ENCODE measurements at regions not wholly inside any gene's neighbourhood (a gene's known extent, or its start where the extent isn't known, plus 50 kb on each side); places are given as distances from the start of the nearest gene placed in this dataset.

DNA sequence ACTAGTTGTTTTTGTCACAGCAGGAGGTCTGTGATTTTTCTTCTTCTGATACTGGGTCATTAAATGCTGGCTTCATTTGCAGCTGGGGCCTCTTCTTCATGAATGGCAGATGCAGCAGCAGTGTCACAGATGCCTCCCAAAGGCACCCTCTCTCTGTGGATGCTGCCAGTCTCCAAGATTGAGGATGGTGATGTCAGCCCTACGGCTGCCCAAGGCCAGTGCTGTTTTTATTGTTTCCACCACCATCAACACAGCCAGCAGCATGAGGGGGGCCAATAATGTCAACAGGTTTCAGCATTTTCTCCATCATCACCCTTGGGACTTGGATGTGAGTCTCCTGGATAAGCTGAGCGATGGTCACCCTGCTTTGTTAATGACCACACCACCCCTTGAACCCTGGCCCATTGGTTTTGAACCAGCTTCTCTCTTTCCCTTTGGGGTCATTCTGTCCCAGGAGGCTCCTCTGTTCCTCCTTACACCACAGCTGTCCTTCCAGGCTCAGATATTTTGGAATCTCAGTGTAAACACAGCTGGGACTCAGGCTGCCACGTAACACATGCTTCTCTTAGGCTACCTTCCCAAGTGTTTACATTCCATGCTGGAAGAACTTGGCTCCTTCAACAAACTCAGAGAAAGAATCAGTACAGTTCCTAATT lies 151.7 kb upstream of the DDHD1 start:
- H3K27me3 ChIP-seq (ENCODE audit: control insufficient read depth, insufficient read depth, low read length), result no peaks in the 10 kb centered on the region
- H3K4me3 ChIP-seq (ENCODE audit: low read length), result no peak overlapping the region
- H3K9ac ChIP-seq (ENCODE audit: low read length), result no peak overlapping the region
- H3K36me3 ChIP-seq (ENCODE audit: control insufficient read depth, insufficient read depth, low read length), result no peaks in the 10 kb centered on the region
- H3K27ac ChIP-seq (ENCODE audit: low read depth, low read length), result no peak overlapping the region
- no peaks in the 10 kb centered on the region for H3K4me1 ChIP-seq (ENCODE audit: control insufficient read depth, insufficient read depth, low read length)

DNA sequence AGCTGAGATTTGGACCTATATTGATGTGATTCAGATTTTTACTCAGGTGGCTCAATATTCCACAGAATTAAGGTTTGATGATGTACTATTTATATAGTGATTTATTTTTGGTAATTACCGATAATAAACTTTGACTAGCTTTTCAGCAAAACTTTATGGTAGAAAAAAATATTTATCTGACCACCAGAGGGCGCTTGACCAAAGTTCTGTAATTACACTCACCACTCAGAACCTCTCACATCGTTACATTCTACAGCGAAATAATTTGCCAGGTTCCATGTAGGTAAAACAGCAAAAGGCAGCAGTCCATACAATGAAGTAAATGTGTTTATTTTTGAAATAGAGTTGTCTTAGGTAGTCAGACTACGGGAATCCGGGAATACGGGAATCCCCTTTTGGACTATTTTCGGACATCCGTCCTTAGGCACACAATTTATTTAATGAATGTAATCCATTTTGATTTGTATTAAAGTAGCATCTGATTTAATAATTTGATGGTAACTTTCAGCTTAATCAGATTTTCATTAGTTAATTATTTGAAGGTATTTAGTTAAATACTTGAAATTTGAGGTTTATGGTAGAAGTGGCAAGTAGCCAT lies 143.0 kb upstream of the DDHD1 start:
- H3K27ac ChIP-seq (ENCODE audit: low read depth, low read length), result no peak overlapping the region

DNA sequence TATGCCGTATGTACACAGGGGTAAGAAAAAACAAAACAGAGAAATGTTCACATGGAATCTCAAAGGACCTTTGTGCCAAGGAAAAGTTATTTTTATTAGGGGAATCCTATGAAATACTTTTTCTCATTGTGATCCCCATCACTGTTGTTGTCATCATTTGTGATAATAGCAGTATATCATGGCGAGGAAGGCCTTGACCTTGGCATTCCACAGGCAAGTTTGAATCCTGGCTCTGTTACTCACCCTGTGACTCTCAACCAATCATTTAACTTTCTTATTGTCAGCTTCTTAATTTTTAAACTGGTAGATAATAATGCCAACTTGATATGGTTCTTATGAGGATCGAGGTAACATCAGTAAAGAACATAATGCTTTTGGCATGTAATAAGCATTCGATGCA lies 142.2 kb upstream of the DDHD1 start:
- Histone ChIP-seq H3K9ac (ENCODE audit: low read length) (no peak overlapping the region), H3K4me1 (ENCODE audit: control insufficient read depth, insufficient read depth, low read length) (no peaks in the 10 kb centered on the region), H3K27me3 (ENCODE audit: control insufficient read depth, insufficient read depth, low read length) (no peaks in the 10 kb centered on the region), H3K36me3 (ENCODE audit: control insufficient read depth, insufficient read depth, low read length) (no peaks in the 10 kb centered on the region), H3K4me3 (ENCODE audit: low read length) (no peak overlapping the region), H3K27ac (ENCODE audit: low read depth, low read length) (no peak overlapping the region)

More for the DNA sequence above, 143.0 kb upstream of the DDHD1 start:
- H3K36me3 ChIP-seq (ENCODE audit: control insufficient read depth, insufficient read depth, low read length), result no peaks in the 10 kb centered on the region
- H3K4me1 ChIP-seq (ENCODE audit: control insufficient read depth, insufficient read depth, low read length), result no peaks in the 10 kb centered on the region
- H3K4me3 ChIP-seq (ENCODE audit: low read length), result no peak overlapping the region
- H3K9ac ChIP-seq (ENCODE audit: low read length), result no peak overlapping the region
- H3K27me3 ChIP-seq (ENCODE audit: control insufficient read depth, insufficient read depth, low read length), result no peaks in the 10 kb centered on the region

DNA sequence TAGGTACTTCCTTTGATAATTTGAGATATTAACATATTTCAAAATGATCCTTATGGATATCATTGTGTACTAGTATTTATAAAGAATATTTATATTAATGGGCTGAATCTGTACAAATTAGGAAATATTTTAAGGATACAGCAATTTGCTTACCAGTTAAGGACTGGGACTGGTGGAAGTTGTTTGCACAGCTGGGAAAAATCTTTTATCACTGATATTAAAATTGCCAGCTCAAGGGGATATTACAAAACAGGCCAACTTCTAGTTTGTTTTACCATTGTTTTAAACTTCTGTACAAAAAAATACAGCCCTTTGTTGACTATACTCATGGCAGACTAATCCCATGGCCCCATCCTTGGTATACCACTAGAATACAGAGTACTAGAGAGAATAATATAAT lies 133.2 kb upstream of the DDHD1 start:
- H3K4me3 ChIP-seq (ENCODE audit: low read length), result no peak overlapping the region
- no peak overlapping the region for H3K9ac ChIP-seq (ENCODE audit: low read length)
- H3K27me3 ChIP-seq (ENCODE audit: control insufficient read depth, insufficient read depth, low read length), result no peaks in the 10 kb centered on the region
- H3K4me1 ChIP-seq (ENCODE audit: control insufficient read depth, insufficient read depth, low read length), result no peaks in the 10 kb centered on the region
- no peaks in the 10 kb centered on the region for H3K36me3 ChIP-seq (ENCODE audit: control insufficient read depth, insufficient read depth, low read length)
- no peak overlapping the region for H3K27ac ChIP-seq (ENCODE audit: low read depth, low read length)

DNA sequence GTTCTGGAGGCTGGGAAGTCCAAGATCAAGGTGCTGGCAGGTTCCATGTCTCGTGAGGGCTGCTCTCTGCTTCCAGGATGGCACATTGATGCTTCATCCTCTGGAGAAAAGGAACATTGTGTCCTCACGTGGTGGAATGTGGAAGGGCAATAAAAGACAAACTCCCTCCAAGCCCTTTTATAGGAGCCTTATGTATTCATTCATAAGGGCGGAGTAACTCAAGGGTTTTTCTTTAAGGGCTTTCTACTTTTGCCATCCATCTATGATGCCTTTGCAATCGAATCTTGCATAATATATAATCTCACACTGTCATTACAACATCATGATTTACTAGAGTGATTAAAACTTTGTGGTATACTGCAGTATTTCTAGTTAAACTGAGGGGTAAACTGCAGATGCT lies 132.7 kb upstream of the DDHD1 start:
- no peak overlapping the region for H3K9ac ChIP-seq (ENCODE audit: low read length)
- H3K4me3 ChIP-seq (ENCODE audit: low read length), result no peak overlapping the region
- H3K36me3 ChIP-seq (ENCODE audit: control insufficient read depth, insufficient read depth, low read length), result no peaks in the 10 kb centered on the region
- no peaks in the 10 kb centered on the region for H3K27me3 ChIP-seq (ENCODE audit: control insufficient read depth, insufficient read depth, low read length)
- no peaks in the 10 kb centered on the region for H3K4me1 ChIP-seq (ENCODE audit: control insufficient read depth, insufficient read depth, low read length)
- H3K27ac ChIP-seq (ENCODE audit: low read depth, low read length), result no peak overlapping the region

DNA sequence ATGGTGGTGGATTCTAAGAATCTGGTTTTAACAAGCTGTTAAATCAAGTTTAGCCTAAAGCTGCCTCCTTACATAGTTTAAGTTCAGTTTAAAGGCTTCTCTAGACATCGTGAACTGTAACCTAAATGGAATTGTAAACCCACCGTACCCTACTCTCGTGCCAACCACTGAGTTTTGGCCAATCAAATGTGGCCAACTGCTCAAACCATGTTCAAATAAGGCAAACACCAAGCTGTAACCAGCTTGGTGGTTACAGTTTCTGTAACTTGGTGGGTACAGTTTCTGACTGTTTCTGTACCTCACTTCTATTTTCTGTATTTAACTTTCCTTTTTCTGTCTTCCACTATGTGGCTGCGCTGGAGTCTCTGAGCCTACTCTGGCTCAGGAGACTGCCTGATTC lies 131.9 kb upstream of the DDHD1 start:
- no peak overlapping the region for H3K9ac ChIP-seq (ENCODE audit: low read length)
- H3K27ac ChIP-seq (ENCODE audit: low read depth, low read length), result no peak overlapping the region
- no peaks in the 10 kb centered on the region for H3K4me1 ChIP-seq (ENCODE audit: control insufficient read depth, insufficient read depth, low read length)
- no peaks in the 10 kb centered on the region for H3K36me3 ChIP-seq (ENCODE audit: control insufficient read depth, insufficient read depth, low read length)
- no peaks in the 10 kb centered on the region for H3K27me3 ChIP-seq (ENCODE audit: control insufficient read depth, insufficient read depth, low read length)
- H3K4me3 ChIP-seq (ENCODE audit: low read length), result no peak overlapping the region

DNA sequence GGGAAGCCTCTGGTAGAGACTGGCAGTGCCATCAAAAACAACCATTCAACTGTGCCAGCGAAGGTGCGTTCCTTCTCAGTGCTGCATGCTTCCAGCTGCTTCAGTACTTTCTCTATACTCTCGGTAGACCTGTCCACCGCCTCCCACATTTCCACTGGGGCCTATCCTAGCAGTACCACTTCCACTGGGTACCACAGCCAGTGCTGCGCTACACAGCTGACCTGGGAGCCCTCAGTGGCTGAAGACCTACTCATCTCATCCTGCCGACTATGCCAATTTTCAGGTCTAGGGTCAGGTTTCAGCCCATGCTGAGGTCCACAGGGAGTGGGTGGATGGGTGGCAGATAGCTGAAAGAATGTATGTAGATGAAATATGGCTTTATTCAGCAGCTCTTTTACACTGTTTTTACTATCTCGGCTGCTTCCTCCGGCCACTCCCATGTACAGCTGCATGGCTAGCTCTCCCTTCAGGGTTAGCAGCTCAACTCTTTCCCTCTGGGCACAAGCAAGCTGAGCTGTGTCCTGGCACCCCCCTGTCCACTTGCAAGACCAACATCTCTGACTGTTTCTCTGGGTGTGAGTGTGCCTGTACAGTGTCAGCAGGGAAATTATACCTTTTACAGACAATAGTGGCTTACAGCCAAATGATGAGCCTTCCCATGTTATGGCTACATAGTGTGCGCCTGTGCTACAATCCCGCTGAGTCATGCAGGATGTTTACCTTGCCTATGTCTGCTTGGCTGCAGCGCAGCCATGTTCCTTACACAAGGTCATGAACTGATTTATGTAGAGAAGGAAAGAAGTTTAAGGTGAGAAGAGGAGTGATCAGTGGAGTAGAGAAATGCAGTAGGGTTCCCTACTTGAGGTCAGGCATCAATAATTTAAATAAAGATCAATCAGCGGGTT lies 125.7 kb upstream of the DDHD1 start:
- Histone ChIP-seq H3K9ac (ENCODE audit: low read length) (no peak overlapping the region), H3K4me3 (ENCODE audit: low read length) (no peak overlapping the region), H3K36me3 (ENCODE audit: control insufficient read depth, insufficient read depth, low read length) (no peaks in the 10 kb centered on the region), H3K27me3 (ENCODE audit: control insufficient read depth, insufficient read depth, low read length) (no peaks in the 10 kb centered on the region), H3K4me1 (ENCODE audit: control insufficient read depth, insufficient read depth, low read length) (no peaks in the 10 kb centered on the region), H3K27ac (ENCODE audit: low read depth, low read length) (no peak overlapping the region)

DNA sequence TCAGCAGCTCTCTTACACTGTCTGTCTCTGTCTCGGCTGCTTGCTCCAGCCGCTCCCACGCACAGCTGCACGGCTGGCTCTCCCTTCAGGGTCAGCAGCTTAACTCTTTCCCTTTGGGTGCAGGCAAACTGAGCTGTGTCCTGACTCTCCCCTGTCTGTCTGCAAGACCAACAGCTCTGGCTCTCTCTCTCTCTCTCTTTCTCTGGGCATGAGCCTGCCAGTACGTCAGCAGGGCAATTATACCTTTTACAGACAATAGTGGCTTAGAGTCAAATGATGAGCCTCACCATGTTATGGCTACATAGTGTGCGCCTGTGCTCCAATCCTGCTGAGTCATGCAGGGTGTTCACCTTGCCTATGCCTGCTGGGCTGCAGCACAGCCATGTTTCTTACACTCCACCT lies 120.5 kb upstream of the DDHD1 start:
- Histone ChIP-seq H3K4me3 (ENCODE audit: low read length) (no peak overlapping the region), H3K27ac (ENCODE audit: low read depth, low read length) (no peak overlapping the region), H3K36me3 (ENCODE audit: control insufficient read depth, insufficient read depth, low read length) (no peaks in the 10 kb centered on the region), H3K9ac (ENCODE audit: low read length) (no peak overlapping the region), H3K27me3 (ENCODE audit: control insufficient read depth, insufficient read depth, low read length) (no peaks in the 10 kb centered on the region), H3K4me1 (ENCODE audit: control insufficient read depth, insufficient read depth, low read length) (no peaks in the 10 kb centered on the region)

DNA sequence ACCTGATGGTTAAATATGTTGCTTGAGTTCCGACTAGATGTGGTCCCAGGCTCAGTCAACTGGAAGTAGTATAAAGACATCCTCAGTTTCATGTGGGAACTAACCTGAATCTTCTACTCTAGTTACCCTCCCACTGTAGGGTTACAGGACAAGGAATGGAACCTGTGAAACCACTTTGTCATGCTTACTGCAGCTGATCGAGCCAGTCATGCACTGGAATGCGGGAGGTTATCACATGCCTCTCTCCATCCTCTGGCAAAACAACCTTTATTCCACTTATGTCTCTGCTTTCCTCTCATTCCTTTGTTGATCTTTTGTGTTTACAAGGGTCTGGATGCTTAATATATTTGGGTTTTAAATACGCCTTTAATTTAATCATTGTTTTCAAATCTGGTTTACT lies 111.9 kb upstream of the DDHD1 start:
- H3K36me3 ChIP-seq (ENCODE audit: control insufficient read depth, insufficient read depth, low read length), result no peaks in the 10 kb centered on the region
- H3K27me3 ChIP-seq (ENCODE audit: control insufficient read depth, insufficient read depth, low read length), result no peaks in the 10 kb centered on the region
- H3K9ac ChIP-seq (ENCODE audit: low read length), result no peak overlapping the region
- H3K27ac ChIP-seq (ENCODE audit: low read depth, low read length), result no peak overlapping the region
- no peaks in the 10 kb centered on the region for H3K4me1 ChIP-seq (ENCODE audit: control insufficient read depth, insufficient read depth, low read length)
- H3K4me3 ChIP-seq (ENCODE audit: low read length), result no peak overlapping the region

DNA sequence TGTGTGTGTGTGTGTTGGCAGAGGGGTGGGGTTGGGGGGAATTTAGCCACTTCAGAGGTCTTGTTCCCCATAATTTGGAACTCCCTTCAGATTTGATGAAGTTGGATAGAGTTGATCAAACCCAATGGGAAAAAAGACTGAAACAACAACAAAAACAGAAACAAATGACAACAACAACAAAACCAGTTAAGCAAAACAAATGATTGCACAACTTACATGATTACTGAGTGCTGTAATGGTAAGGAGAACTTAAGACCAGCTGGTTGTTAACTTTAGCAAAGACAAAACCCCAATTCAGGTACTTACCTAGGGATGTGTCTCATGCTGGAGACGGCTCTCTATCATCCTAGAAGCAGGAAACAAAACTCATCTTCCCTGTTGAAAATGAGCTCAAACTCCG lies 107.8 kb upstream of the DDHD1 start:
- H3K9ac ChIP-seq (ENCODE audit: low read length), result no peak overlapping the region
- no peaks in the 10 kb centered on the region for H3K36me3 ChIP-seq (ENCODE audit: control insufficient read depth, insufficient read depth, low read length)
- H3K27ac ChIP-seq (ENCODE audit: low read depth, low read length), result no peak overlapping the region
- H3K4me1 ChIP-seq (ENCODE audit: control insufficient read depth, insufficient read depth, low read length), result no peaks in the 10 kb centered on the region
- no peaks in the 10 kb centered on the region for H3K27me3 ChIP-seq (ENCODE audit: control insufficient read depth, insufficient read depth, low read length)
- H3K4me3 ChIP-seq (ENCODE audit: low read length), result no peak overlapping the region

DNA sequence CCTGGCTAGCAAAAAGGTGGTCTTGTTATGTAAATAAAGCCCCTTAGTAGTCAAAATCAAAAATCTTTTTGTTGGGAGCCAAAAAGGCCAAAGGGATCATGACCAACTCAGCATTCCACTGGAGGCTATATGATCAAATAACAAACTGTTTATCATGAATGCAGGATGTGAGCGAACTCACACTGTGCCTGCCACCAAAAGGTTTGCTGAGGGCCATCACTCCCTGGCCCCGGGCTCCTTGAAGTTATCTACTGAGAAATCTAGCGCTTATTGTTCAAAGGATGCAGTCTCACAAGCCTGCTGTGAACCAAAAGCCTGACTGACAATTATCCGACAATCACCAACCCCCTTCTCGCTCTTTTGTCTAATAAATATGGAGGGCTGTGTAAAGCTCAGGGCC lies 107.2 kb upstream of the DDHD1 start:
- Histone ChIP-seq H3K27ac (ENCODE audit: low read depth, low read length) (no peak overlapping the region), H3K36me3 (ENCODE audit: control insufficient read depth, insufficient read depth, low read length) (no peaks in the 10 kb centered on the region), H3K4me1 (ENCODE audit: control insufficient read depth, insufficient read depth, low read length) (no peaks in the 10 kb centered on the region), H3K27me3 (ENCODE audit: control insufficient read depth, insufficient read depth, low read length) (no peaks in the 10 kb centered on the region), H3K9ac (ENCODE audit: low read length) (no peak overlapping the region), H3K4me3 (ENCODE audit: low read length) (no peak overlapping the region)

DNA sequence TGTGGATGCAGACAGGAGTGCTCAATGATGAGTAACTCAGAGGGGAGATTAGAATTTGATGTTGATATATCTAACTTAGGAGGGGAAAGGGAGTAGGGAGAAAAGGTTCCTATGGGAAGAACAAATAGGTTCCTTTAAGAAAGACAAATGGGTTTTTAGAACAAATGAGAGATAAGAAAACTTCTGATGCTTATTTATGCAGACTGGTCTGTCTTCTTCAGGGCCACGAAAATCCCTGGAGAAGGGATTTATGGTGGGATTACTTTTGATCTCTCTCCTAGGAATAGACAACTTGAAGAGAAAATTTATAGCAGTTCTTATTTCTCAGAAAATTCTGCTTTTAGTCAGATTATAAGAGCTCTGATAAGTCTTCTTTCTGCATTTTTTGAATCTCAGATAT lies 99.0 kb upstream of the DDHD1 start:
- Histone ChIP-seq H3K4me3 (ENCODE audit: low read length) (no peak overlapping the region), H3K27ac (ENCODE audit: low read depth, low read length) (no peak overlapping the region), H3K36me3 (ENCODE audit: control insufficient read depth, insufficient read depth, low read length) (no peaks in the 10 kb centered on the region), H3K27me3 (ENCODE audit: control insufficient read depth, insufficient read depth, low read length) (no peaks in the 10 kb centered on the region), H3K4me1 (ENCODE audit: control insufficient read depth, insufficient read depth, low read length) (no peaks in the 10 kb centered on the region), H3K9ac (ENCODE audit: low read length) (no peak overlapping the region)

All from rectal smooth muscle tissue (tissue), 1 donor.